GM18502 (cell line): ENCODE measurements at regions not wholly inside any gene's neighbourhood (a gene's known extent, or its start where the extent isn't known, plus 50 kb on each side); places are given as distances from the start of the nearest gene placed in this dataset.

Experiments used
- ATAC-seq: cut with Tn5 transposase; IDR thresholded peaks from one replicate; pipeline ENCODE4 v1.9.1; 2021; ENCODE audit warnings: mild to moderate bottlenecking; ENCODE audit not compliant: unreplicated experiment, poor library complexity

- ATAC-seq: no peak
Measured at GRCh38 chr20:40254023-40254772, 434.8 kb downstream of the MAFB start.

- ATAC-seq: no peak
Measured at GRCh38 chr20:40251284-40251932, 437.6 kb downstream of the MAFB start.

GRCh38 chr20:40249805-40250204, 439.2 kb downstream of the MAFB start:
- ATAC-seq: no peak

- ATAC-seq: no peak
Measured at GRCh38 chr20:40245829-40246228, 443.2 kb downstream of the MAFB start.

- ATAC-seq: no peak
Measured at GRCh38 chr20:40244286-40244685, 444.8 kb downstream of the MAFB start.

- no peak for ATAC-seq
Measured at GRCh38 chr20:40241596-40242343, 447.3 kb downstream of the MAFB start.

- no peak for ATAC-seq
Measured at GRCh38 chr20:40238511-40238910, 450.5 kb downstream of the MAFB start.

- ATAC-seq: no peak
Measured at GRCh38 chr20:40234593-40234992, 454.4 kb downstream of the MAFB start.

- no peak for ATAC-seq
Measured at GRCh38 chr20:40233406-40233805, 455.6 kb downstream of the MAFB start.

- no peak for ATAC-seq
Measured at GRCh38 chr20:40232756-40233155, 456.3 kb downstream of the MAFB start.

GRCh38 chr20:40232273-40232672, 456.8 kb downstream of the MAFB start:
- no peak for ATAC-seq

- ATAC-seq: no peak
Measured at GRCh38 chr20:40230486-40230885, 458.6 kb downstream of the MAFB start.

- no peak for ATAC-seq
Measured at GRCh38 chr20:40225596-40225995, 463.4 kb downstream of the MAFB start.

GRCh38 chr20:40223810-40224209, 465.2 kb downstream of the MAFB start:
- no peak for ATAC-seq

GRCh38 chr20:40218971-40219370, 470.1 kb downstream of the MAFB start:
- no peak for ATAC-seq

- ATAC-seq: no peak
Measured at GRCh38 chr20:40218316-40218969, 470.6 kb downstream of the MAFB start.

GRCh38 chr20:40207655-40208054, 481.4 kb downstream of the MAFB start:
- no peak for ATAC-seq

GRCh38 chr20:40205971-40206370, 483.1 kb downstream of the MAFB start:
- ATAC-seq: no peak

- ATAC-seq: no peak
Measured at GRCh38 chr20:40203032-40203431, 486.0 kb downstream of the MAFB start.

- ATAC-seq: no peak
Measured at GRCh38 chr20:40197691-40198090, 491.3 kb downstream of the MAFB start.
